T-cell (primary cell): ENCODE measurements at regions not wholly inside any gene's neighbourhood (a gene's known extent, or its start where the extent isn't known, plus 50 kb on each side); places are given as distances from the start of the nearest gene placed in this dataset.

ENCODE experiments used
- ATAC-seq, 4 experiments: fragments of 200-7000 bp in 3 of 4; fragments of 150-1000 bp in 1 of 4; cut with Tn5 transposase; replicated peaks in 1 of 4; 1 replicate in 3 of 4; 2 replicates in 1 of 4; pipeline ENCODE4 v1.10.0; 2021; ENCODE audit warnings: moderate library complexity in 3 of 4, mild to moderate bottlenecking in 2 of 4, moderate number of reproducible peaks in 1 of 4
- CTCF ChIA-PET, 2 donors: fragments of 300-600 bp; sonication (Branson Sonifier 250); formaldehyde crosslinking; loops; one replicate each; lab custom pipeline; 2022; ENCODE audit warnings: antibody characterized with exemption in 2 of 2; lab: Charles Lee
- POLR2A ChIA-PET, 2 donors: fragments of 300-600 bp; sonication (Branson Sonifier 250); formaldehyde crosslinking; loops; one replicate each; lab custom pipeline; 2022; ENCODE audit warnings: antibody characterized with exemption in 2 of 2; lab: Charles Lee
- DNase-seq, 35 experiments: peaks; one replicate each; pipeline versions ENCODE4 v3.0.0 to v3.0.0-alpha.2; 2013 to 2023
- H3K27ac ChIP-seq: one replicate; pipeline ENCODE4 v1.5.1; 2013; ENCODE audit warnings: low read length
- H3K27me3 ChIP-seq, 2 experiments: replicated peaks in 1 of 2; 1 replicate in 1 of 2; 2 replicates in 1 of 2; pipeline versions ENCODE4 v1.6.1 to v1.7.0; 2013; ENCODE audit warnings: low read length in 1 of 2, mixed read lengths in 1 of 2; ENCODE audit not compliant: control insufficient read depth in 2 of 2, insufficient read depth in 2 of 2; ENCODE audit errors: extremely low read depth in 1 of 2
- H3K36me3 ChIP-seq, 2 donors: 1 replicate in 1 of 2; 2 replicates in 1 of 2; pipeline versions ENCODE4 v1.6.1 to v1.7.0; 2013; ENCODE audit warnings: low read length in 1 of 2; ENCODE audit not compliant: control insufficient read depth in 2 of 2, insufficient read depth in 1 of 2; ENCODE audit errors: extremely low read depth in 1 of 2
- H3K4me1 ChIP-seq, 2 experiments: 1 replicate in 1 of 2; 2 replicates in 1 of 2; pipeline versions ENCODE4 v1.6.1 to v1.7.0; 2013; ENCODE audit warnings: low read length in 2 of 2, mixed read lengths in 1 of 2; ENCODE audit not compliant: insufficient read depth in 2 of 2, control insufficient read depth in 1 of 2; ENCODE audit errors: extremely low read depth in 1 of 2
- H3K4me3 ChIP-seq, 2 donors: 1 replicate in 1 of 2; 2 replicates in 1 of 2; pipeline versions ENCODE4 v1.5.1 to v1.7.0; 2013; ENCODE audit warnings: mild to moderate bottlenecking in 2 of 2, low read length in 1 of 2, moderate library complexity in 1 of 2; ENCODE audit not compliant: control insufficient read depth in 1 of 2; ENCODE audit errors: extremely low read depth in 1 of 2
- H3K9me3 ChIP-seq: 2 replicates; pipeline ENCODE4 v1.7.0; 2013
- H3K27ac Mint-ChIP-seq, 2 donors: one replicate each; pipeline ENCODE4 v1.8.0; 2020 to 2021; ENCODE audit warnings: mild to moderate bottlenecking in 2 of 2, mixed read lengths in 2 of 2
- H3K27me3 Mint-ChIP-seq, 2 donors: one replicate each; pipeline ENCODE4 v1.8.0; 2021 to 2022; ENCODE audit warnings: mixed read lengths in 2 of 2
- H3K36me3 Mint-ChIP-seq: one replicate; pipeline ENCODE4 v1.8.0; 2021; ENCODE audit warnings: mixed read lengths
- H3K4me1 Mint-ChIP-seq, 3 donors: one replicate each; pipeline ENCODE4 v1.8.0; 2020 to 2022; ENCODE audit warnings: mixed read lengths in 3 of 3, mild to moderate bottlenecking in 1 of 3
- H3K4me3 Mint-ChIP-seq, 3 donors: one replicate each; pipeline ENCODE4 v1.8.0; 2020 to 2022; ENCODE audit warnings: mild to moderate bottlenecking in 3 of 3, mixed read lengths in 3 of 3, moderate library complexity in 3 of 3
- H3K9me3 Mint-ChIP-seq, 3 donors: one replicate each; pipeline ENCODE4 v1.8.0; 2020 to 2022; ENCODE audit warnings: mixed read lengths in 3 of 3
- WGBS: methylation state at CpG from one replicate; pipeline ENCODE4 v1.1.5; 2013; ENCODE audit warnings: missing lambda C conversion rate; ENCODE audit not compliant: insufficient coverage; 5-methylcytosine and 5-hydroxymethylcytosine counted together

GRCh38 chr12:78483767-78484315 lies 380.7 kb upstream of the SYT1 start:
- Mint-ChIP-seq H3K27ac (no peak overlapping the region), H3K27me3 (no peaks in the 10 kb centered on the region), H3K4me1 (no peaks in the 10 kb centered on the region), H3K9me3 (peaks cover 8 to 38% (median 9%) of the 10 kb centered on the region in 3 donors), H3K36me3 (no peaks in the 10 kb centered on the region), H3K4me3 (no peak overlapping the region)
- DNase-seq: no peak
- H3K4me3 ChIP-seq: no peak overlapping the region
- no peak for ATAC-seq
- H3K9me3 ChIP-seq: no peaks in the 10 kb centered on the region
- ChIA-PET POLR2A (no interaction called here), CTCF (no interaction called here)
- no peaks in the 10 kb centered on the region for H3K27me3 ChIP-seq
- H3K36me3 ChIP-seq: no peaks in the 10 kb centered on the region
- H3K27ac ChIP-seq: no peak overlapping the region
- no peaks in the 10 kb centered on the region for H3K4me1 ChIP-seq
- WGBS: 80% methylated on average over 2 of the region's 8 CpGs

DNA sequence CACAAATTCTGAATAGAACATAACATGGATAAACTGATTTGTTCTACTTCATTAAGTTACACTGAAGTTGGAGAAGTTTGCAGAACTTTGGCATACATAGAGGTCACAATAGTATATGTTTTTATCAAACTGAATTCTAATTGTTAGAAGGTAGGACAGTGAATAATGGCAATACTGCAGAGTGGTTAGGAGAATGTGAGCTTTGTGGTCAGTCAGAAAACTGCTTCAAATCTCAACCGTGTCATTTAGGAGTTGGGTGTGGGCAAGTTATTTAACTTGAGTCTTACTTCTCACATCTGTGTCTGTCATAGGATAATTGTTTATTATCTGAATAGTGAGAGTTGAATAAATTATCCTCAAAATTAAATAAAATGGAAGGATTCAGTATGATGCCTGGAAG lies 374.6 kb upstream of the SYT1 start:
- H3K36me3 Mint-ChIP-seq: no peaks in the 10 kb centered on the region
- CTCF ChIA-PET: no interaction called here

DNA sequence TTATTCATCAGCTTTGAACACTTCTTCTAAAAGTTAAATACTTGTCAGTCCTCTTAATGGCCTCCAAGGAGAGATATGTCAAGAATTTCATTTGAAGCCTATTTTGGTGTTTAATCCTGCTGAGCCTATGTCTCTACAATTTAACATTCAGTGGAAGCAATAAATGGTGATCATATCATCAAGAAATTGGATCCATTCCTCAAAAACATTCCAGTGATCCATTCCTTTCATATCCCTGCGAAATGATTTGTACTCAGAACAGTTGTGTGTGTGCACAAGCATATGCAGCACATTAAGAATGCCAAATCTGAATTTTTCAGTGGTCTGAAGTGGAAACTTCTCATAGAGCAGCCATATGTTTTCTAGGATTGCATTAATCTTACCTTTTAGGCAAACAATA lies 373.7 kb upstream of the SYT1 start:
- Mint-ChIP-seq H3K27me3 (no peaks in the 10 kb centered on the region), H3K4me3 (no peak overlapping the region), H3K27ac (no peak overlapping the region), H3K9me3 (peaks cover 0 to 14% (median 10%) of the 10 kb centered on the region in 3 donors), H3K36me3 (no peaks in the 10 kb centered on the region), H3K4me1 (no peaks in the 10 kb centered on the region)
- ATAC-seq (no peak), DNase-seq (no peak)
- no peaks in the 10 kb centered on the region for H3K27me3 ChIP-seq
- H3K27ac ChIP-seq: no peak overlapping the region
- ChIA-PET POLR2A (no interaction called here), CTCF (interaction anchor here in 1 of 2 donors (0.6 kb wide), 1 partner anchor 256 kb away, joined by 4 read pairs; no protein-coding TSS in a partner anchor)
- no peaks in the 10 kb centered on the region for H3K9me3 ChIP-seq
- no peaks in the 10 kb centered on the region for H3K4me1 ChIP-seq
- no peaks in the 10 kb centered on the region for H3K36me3 ChIP-seq
- no CpG with 5 or more reads among the region's 1 CpG for WGBS
- H3K4me3 ChIP-seq: no peak overlapping the region

More for the DNA sequence above, 374.6 kb upstream of the SYT1 start:
- Mint-ChIP-seq H3K27me3 (no peaks in the 10 kb centered on the region), H3K4me1 (no peaks in the 10 kb centered on the region), H3K27ac (no peak overlapping the region), H3K4me3 (no peak overlapping the region), H3K9me3 (peaks cover 0 to 20% (median 10%) of the 10 kb centered on the region in 3 donors)
- H3K27me3 ChIP-seq: no peaks in the 10 kb centered on the region
- H3K27ac ChIP-seq: no peak overlapping the region
- ATAC-seq (no peak), DNase-seq (no peak)
- no peaks in the 10 kb centered on the region for H3K36me3 ChIP-seq
- no CpG with 5 or more reads among the region's 1 CpG for WGBS
- POLR2A ChIA-PET: no interaction called here
- H3K4me3 ChIP-seq: no peak overlapping the region
- no peaks in the 10 kb centered on the region for H3K4me1 ChIP-seq
- no peaks in the 10 kb centered on the region for H3K9me3 ChIP-seq

GRCh38 chr12:78494911-78495310 lies 369.7 kb upstream of the SYT1 start:
- POLR2A ChIA-PET: interaction anchor here in 1 of 2 donors (0.6 kb wide), 1 partner anchor 31 kb away, joined by 4 read pairs; no protein-coding TSS in a partner anchor
- DNase-seq: no peak
- no peak overlapping the region for H3K27ac Mint-ChIP-seq
- H3K4me3 Mint-ChIP-seq: no peak overlapping the region
- H3K9me3 Mint-ChIP-seq: peaks cover 0 to 10% (median 0%) of the 10 kb centered on the region in 3 donors
- no peaks in the 10 kb centered on the region for H3K27me3 Mint-ChIP-seq
- ATAC-seq: no peak
- Histone ChIP-seq H3K36me3 (no peaks in the 10 kb centered on the region), H3K4me1 (no peaks in the 10 kb centered on the region), H3K9me3 (no peaks in the 10 kb centered on the region), H3K27me3 (no peaks in the 10 kb centered on the region), H3K4me3 (no peak overlapping the region), H3K27ac (no peak overlapping the region)
- no peaks in the 10 kb centered on the region for H3K36me3 Mint-ChIP-seq
- H3K4me1 Mint-ChIP-seq: no peaks in the 10 kb centered on the region
- no CpG with 5 or more reads among the region's 1 CpG for WGBS
- CTCF ChIA-PET: no interaction called here

DNA sequence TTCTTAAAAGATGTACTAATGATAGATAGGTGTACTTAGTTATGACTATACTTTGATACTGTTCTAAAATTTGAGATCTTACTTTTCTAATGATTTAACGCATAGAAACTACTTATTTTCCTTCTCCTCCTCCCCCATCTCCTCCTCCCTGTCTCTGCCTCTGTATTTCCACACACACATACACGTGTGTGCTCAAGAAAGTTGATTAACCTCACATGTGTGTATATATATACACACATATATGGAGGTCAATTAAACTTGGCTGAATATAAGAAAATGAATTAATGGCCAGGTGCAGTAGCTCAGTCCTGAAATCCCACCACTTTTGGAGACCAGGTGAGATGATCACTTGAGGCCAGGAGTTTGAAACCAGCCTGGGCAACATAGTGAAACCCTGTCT lies 362.7 kb upstream of the SYT1 start:
- no peak for ATAC-seq

DNA sequence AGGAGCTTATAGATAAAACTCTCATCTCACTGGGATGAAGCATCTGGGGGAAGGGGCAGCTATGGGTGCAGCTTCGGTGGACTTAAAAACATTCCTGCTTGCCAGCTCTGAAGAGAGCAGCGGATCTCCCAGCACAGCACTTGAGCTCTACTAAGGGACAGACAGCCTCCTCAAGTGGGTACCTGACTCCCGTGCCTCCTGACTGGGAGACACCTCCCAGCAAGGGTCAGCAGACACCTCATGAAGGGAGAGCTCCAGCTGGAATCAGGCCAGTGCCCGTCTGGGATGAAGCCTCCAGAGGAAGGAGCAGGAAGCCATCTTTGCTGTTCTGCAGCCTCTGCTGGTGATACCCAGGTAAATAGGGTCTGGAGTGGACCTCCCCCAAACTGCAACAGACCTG lies 345.2 kb upstream of the SYT1 start:
- no peaks in the 10 kb centered on the region for H3K36me3 Mint-ChIP-seq
- H3K4me3 ChIP-seq: no peak overlapping the region
- no peaks in the 10 kb centered on the region for H3K27me3 ChIP-seq
- ATAC-seq: no peak
- no peak overlapping the region for H3K4me3 Mint-ChIP-seq
- POLR2A ChIA-PET: no interaction called here
- H3K27me3 Mint-ChIP-seq: no peaks in the 10 kb centered on the region
- H3K27ac Mint-ChIP-seq: no peak overlapping the region
- WGBS: no CpG with 5 or more reads among the region's 4 CpGs
- no peaks in the 10 kb centered on the region for H3K4me1 ChIP-seq
- no peaks in the 10 kb centered on the region for H3K9me3 ChIP-seq
- CTCF ChIA-PET: no interaction called here
- H3K27ac ChIP-seq: no peak overlapping the region
- H3K4me1 Mint-ChIP-seq: no peaks in the 10 kb centered on the region
- DNase-seq: no peak
- H3K36me3 ChIP-seq: no peaks in the 10 kb centered on the region
- peaks cover 20 to 30% (median 25%) of the 10 kb centered on the region in 3 donors for H3K9me3 Mint-ChIP-seq

More for the DNA sequence above, 362.7 kb upstream of the SYT1 start:
- DNase-seq: no peak
- Histone ChIP-seq H3K9me3 (no peaks in the 10 kb centered on the region), H3K4me3 (no peak overlapping the region), H3K4me1 (no peaks in the 10 kb centered on the region), H3K27me3 (no peaks in the 10 kb centered on the region), H3K36me3 (no peaks in the 10 kb centered on the region), H3K27ac (no peak overlapping the region)
- Mint-ChIP-seq H3K9me3 (peaks cover 4 to 11% (median 8%) of the 10 kb centered on the region in 3 donors), H3K36me3 (no peaks in the 10 kb centered on the region), H3K27ac (no peak overlapping the region), H3K27me3 (no peaks in the 10 kb centered on the region), H3K4me3 (no peak overlapping the region), H3K4me1 (no peaks in the 10 kb centered on the region)
- no CpG with 5 or more reads among the region's 2 CpGs for whole genome bisulfite sequencing
- ChIA-PET CTCF (no interaction called here), POLR2A (interaction anchor here in 1 of 2 donors (0.6 kb wide), 1 partner anchor 23 kb away, joined by 3 read pairs; no protein-coding TSS in a partner anchor)
